Neural cell (in vitro differentiated cells): ENCODE measurements at regions not wholly inside any gene's neighbourhood (a gene's known extent, or its start where the extent isn't known, plus 50 kb on each side); places are given as distances from the start of the nearest gene placed in this dataset.

ENCODE experiments used
- H2AFZ ChIP-seq: fragments of 200-600, 300-800 bp; sonication (generic), shearing (Covaris generic); 2 replicates; pipeline ENCODE4 v1.6.0; 2014; ENCODE audit warnings: low read depth, mild to moderate bottlenecking, antibody characterized with exemption, low read length, moderate library complexity
- H3F3A ChIP-seq: fragments of 200-600 bp; shearing (Covaris generic); 2 replicates; pipeline ENCODE4 v1.6.1; 2016; ENCODE audit warnings: mild to moderate bottlenecking, moderate library complexity, mixed read lengths, antibody characterized with exemption, low read length; ENCODE audit not compliant: insufficient read depth, poor library complexity, severe bottlenecking
- H3K27ac ChIP-seq: fragments of 200-600, 300-800 bp; sonication (generic), shearing (Covaris generic); 2 replicates; pipeline ENCODE4 v1.5.1; 2014; ENCODE audit warnings: mild to moderate bottlenecking, low read length, moderate library complexity
- H3K27me3 ChIP-seq: fragments of 300-800, 200-600 bp; sonication (generic), shearing (Covaris generic); 2 replicates; pipeline ENCODE4 v1.6.0; 2014; ENCODE audit warnings: mild to moderate bottlenecking, low read depth, low read length, moderate library complexity; ENCODE audit not compliant: insufficient read depth
- H3K36me3 ChIP-seq: fragments of 300-800, 200-600 bp; sonication (generic), shearing (Covaris generic); 2 replicates; pipeline ENCODE4 v1.5.1; 2014; ENCODE audit warnings: mild to moderate bottlenecking, antibody characterized with exemption, low read length, moderate library complexity; ENCODE audit not compliant: insufficient read depth
- H3K4me2 ChIP-seq: fragments of 300-800, 200-600 bp; sonication (generic), shearing (Covaris generic); 2 replicates; pipeline ENCODE4 v1.6.0; 2014; ENCODE audit warnings: mild to moderate bottlenecking, low read length
- H3K4me3 ChIP-seq: fragments of 300-800, 200-600 bp; sonication (generic), shearing (Covaris generic); 2 replicates; pipeline ENCODE4 v1.5.1; 2014; ENCODE audit warnings: mild to moderate bottlenecking, low read length, moderate library complexity
- H3K79me2 ChIP-seq: fragments of 200-600 bp; shearing (Covaris generic); replicated peaks from 2 replicates; pipeline ENCODE4 v1.6.0; 2014; ENCODE audit warnings: mild to moderate bottlenecking, low read length, moderate library complexity; ENCODE audit not compliant: insufficient read depth
- H3K9ac ChIP-seq: fragments of 300-800, 200-600 bp; sonication (generic), shearing (Covaris generic); 2 replicates; pipeline ENCODE4 v1.6.1; 2016; ENCODE audit warnings: mild to moderate bottlenecking, low read length, mixed read lengths
- H3K9me2 ChIP-seq: fragments of 200-600 bp; shearing (Covaris generic); 2 replicates; pipeline ENCODE4 v1.6.1; 2016; ENCODE audit warnings: mild to moderate bottlenecking, low read length, mixed read lengths; ENCODE audit not compliant: insufficient read depth
- H3K9me3 ChIP-seq: fragments of 200-600, 300-800 bp; sonication (generic), shearing (Covaris generic); 2 replicates; pipeline ENCODE4 v1.6.1; 2016; ENCODE audit warnings: mild to moderate bottlenecking, mixed run types, low read length, moderate library complexity, mixed read lengths
- H4K20me1 ChIP-seq: fragments of 200-600 bp; shearing (Covaris generic); 2 replicates; pipeline ENCODE4 v1.6.1; 2016; ENCODE audit warnings: mild to moderate bottlenecking, mixed run types; ENCODE audit not compliant: insufficient read depth
- EP300 ChIP-seq: fragments of 450-650 bp; conservative IDR thresholded peaks from 2 replicates; pipeline ENCODE4 v1.6.1; 2014; ENCODE audit warnings: antibody characterized with exemption, mild to moderate bottlenecking, moderate library complexity; ENCODE audit not compliant: poor library complexity, severe bottlenecking
- EZH2 ChIP-seq: fragments of 200-600, 300-800 bp; shearing (Covaris generic), sonication (generic); IDR thresholded peaks from 2 replicates; pipeline ENCODE4 v1.6.1; 2014; ENCODE audit warnings: antibody characterized with exemption, low read length, borderline replicate concordance, mild to moderate bottlenecking; ENCODE audit not compliant: insufficient read depth, poor library complexity, severe bottlenecking
- POLR2AphosphoS5 ChIP-seq: IDR thresholded peaks from 2 replicates; pipeline ENCODE4 v1.6.1; 2012
- SMC3 ChIP-seq: fragments of 450-650 bp; conservative IDR thresholded peaks from 2 replicates; pipeline ENCODE4 v1.6.1; 2014; ENCODE audit warnings: antibody characterized with exemption, mild to moderate bottlenecking, moderate library complexity; ENCODE audit not compliant: poor library complexity
- TAF1 ChIP-seq: IDR thresholded peaks from 2 replicates; pipeline ENCODE4 v1.6.1; 2012; ENCODE audit warnings: low read depth
- TF ChIP-seq, protein P1 (sequence below): IDR thresholded peaks from 2 replicates; pipeline ENCODE4 v1.6.1; 2012; ENCODE audit warnings: borderline replicate concordance
- TF ChIP-seq, protein P2 (sequence below): fragments of 450-650 bp; IDR thresholded peaks from 2 replicates; pipeline ENCODE4 v1.5.1; 2014; ENCODE audit warnings: antibody characterized with exemption, mild to moderate bottlenecking, moderate library complexity; ENCODE audit not compliant: poor library complexity, severe bottlenecking

DNA sequence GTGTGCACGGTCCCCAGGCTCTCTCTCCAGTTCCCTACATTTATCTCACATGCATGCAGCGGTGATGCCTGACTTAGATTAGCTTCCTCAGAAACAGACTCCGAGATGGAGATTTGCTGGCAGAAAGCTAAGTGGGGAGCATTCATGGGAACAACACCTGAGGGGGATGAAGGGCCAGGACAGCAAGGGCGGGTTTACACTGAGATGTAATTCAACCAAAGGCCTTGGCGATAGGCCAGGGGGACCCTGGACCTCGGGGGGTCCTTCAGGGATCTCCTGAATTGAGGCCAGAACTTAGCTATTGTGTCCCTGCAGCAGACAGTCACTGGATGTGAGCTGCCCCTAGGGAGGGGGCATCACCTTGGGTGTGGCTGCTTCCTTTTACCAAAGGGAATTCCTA is 246.1 kb upstream of the CSF3R start:
- no peak overlapping the region for H3K4me3 ChIP-seq
- H3K9me3 ChIP-seq: no peaks in the 10 kb centered on the region
- H4K20me1 ChIP-seq: no peaks in the 10 kb centered on the region
- H3K27me3 ChIP-seq: no peaks in the 10 kb centered on the region
- H3K9me2 ChIP-seq: no peaks in the 10 kb centered on the region
- no peak overlapping the region for H3K4me2 ChIP-seq
- no peaks in the 10 kb centered on the region for H3K79me2 ChIP-seq
- TF ChIP-seq TAF1 (no peak), EZH2 (no peak), POLR2AphosphoS5 (no peak), EP300 (no peak), SMC3 (no peak)
- TF ChIP-seq, protein P1, sequence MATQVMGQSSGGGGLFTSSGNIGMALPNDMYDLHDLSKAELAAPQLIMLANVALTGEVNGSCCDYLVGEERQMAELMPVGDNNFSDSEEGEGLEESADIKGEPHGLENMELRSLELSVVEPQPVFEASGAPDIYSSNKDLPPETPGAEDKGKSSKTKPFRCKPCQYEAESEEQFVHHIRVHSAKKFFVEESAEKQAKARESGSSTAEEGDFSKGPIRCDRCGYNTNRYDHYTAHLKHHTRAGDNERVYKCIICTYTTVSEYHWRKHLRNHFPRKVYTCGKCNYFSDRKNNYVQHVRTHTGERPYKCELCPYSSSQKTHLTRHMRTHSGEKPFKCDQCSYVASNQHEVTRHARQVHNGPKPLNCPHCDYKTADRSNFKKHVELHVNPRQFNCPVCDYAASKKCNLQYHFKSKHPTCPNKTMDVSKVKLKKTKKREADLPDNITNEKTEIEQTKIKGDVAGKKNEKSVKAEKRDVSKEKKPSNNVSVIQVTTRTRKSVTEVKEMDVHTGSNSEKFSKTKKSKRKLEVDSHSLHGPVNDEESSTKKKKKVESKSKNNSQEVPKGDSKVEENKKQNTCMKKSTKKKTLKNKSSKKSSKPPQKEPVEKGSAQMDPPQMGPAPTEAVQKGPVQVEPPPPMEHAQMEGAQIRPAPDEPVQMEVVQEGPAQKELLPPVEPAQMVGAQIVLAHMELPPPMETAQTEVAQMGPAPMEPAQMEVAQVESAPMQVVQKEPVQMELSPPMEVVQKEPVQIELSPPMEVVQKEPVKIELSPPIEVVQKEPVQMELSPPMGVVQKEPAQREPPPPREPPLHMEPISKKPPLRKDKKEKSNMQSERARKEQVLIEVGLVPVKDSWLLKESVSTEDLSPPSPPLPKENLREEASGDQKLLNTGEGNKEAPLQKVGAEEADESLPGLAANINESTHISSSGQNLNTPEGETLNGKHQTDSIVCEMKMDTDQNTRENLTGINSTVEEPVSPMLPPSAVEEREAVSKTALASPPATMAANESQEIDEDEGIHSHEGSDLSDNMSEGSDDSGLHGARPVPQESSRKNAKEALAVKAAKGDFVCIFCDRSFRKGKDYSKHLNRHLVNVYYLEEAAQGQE: no peak
- no peak overlapping the region for H2AFZ ChIP-seq
- no peak overlapping the region for H3K9ac ChIP-seq
- no peak overlapping the region for H3K27ac ChIP-seq
- no peaks in the 10 kb centered on the region for H3F3A ChIP-seq
- no peaks in the 10 kb centered on the region for H3K36me3 ChIP-seq

DNA sequence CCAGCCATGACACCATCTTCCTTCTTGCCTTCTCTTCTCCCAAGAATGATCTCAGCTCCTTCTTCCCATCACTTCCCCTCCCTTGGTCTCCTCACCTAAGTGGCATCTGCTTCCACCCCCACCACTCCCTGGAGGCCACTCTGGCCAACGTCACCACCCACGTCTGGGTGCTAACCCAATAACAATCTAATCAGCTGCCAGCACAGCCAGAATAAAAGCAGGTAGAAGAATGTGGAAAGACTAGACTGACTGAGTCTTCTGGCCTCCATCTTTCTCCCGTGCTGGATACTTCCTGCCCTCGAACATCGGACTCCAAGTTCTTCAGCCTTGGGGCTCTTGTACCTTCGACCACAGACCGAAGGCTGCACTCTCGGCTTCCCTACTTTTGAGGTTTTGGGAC is 245.3 kb upstream of the CSF3R start:
- H4K20me1 ChIP-seq: no peaks in the 10 kb centered on the region
- TF ChIP-seq, protein P2, sequence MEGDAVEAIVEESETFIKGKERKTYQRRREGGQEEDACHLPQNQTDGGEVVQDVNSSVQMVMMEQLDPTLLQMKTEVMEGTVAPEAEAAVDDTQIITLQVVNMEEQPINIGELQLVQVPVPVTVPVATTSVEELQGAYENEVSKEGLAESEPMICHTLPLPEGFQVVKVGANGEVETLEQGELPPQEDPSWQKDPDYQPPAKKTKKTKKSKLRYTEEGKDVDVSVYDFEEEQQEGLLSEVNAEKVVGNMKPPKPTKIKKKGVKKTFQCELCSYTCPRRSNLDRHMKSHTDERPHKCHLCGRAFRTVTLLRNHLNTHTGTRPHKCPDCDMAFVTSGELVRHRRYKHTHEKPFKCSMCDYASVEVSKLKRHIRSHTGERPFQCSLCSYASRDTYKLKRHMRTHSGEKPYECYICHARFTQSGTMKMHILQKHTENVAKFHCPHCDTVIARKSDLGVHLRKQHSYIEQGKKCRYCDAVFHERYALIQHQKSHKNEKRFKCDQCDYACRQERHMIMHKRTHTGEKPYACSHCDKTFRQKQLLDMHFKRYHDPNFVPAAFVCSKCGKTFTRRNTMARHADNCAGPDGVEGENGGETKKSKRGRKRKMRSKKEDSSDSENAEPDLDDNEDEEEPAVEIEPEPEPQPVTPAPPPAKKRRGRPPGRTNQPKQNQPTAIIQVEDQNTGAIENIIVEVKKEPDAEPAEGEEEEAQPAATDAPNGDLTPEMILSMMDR: no peak
- no peak overlapping the region for H2AFZ ChIP-seq
- no peak overlapping the region for H3K4me2 ChIP-seq
- H3K27ac ChIP-seq: no peak overlapping the region
- H3K9ac ChIP-seq: no peak overlapping the region
- no peaks in the 10 kb centered on the region for H3K79me2 ChIP-seq
- H3K9me3 ChIP-seq: no peaks in the 10 kb centered on the region
- no peak overlapping the region for H3K4me3 ChIP-seq
- no peaks in the 10 kb centered on the region for H3F3A ChIP-seq
- H3K27me3 ChIP-seq: no peaks in the 10 kb centered on the region
- no peaks in the 10 kb centered on the region for H3K36me3 ChIP-seq
- H3K9me2 ChIP-seq: no peaks in the 10 kb centered on the region

DNA sequence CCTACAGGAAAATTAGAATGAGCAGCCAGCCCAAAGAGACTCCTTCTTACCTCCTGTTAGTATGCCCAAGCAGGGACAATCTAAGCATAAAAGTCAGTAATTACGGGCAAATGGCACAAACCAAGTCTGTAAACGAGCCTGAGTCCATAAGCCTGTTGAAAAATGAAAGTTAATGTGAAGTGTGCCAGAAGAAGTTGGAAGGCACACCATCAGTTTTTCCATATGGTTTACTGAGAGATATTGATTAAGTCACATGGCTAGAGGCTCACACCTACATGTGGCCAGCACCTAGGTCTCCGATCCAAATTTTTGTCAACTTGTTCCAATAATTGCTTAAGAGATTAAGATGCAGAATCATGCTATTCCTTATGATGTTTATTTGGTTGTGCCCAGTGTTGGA is 242.4 kb upstream of the CSF3R start:
- H3F3A ChIP-seq: no peaks in the 10 kb centered on the region
- H4K20me1 ChIP-seq: no peaks in the 10 kb centered on the region
- no peak overlapping the region for H2AFZ ChIP-seq

More for the DNA sequence above, 242.4 kb upstream of the CSF3R start:
- TF ChIP-seq, protein P2: no peak
- TF ChIP-seq EP300: no peak
- TF ChIP-seq EZH2: no peak
- H3K9me2 ChIP-seq: no peaks in the 10 kb centered on the region
- no peaks in the 10 kb centered on the region for H3K27me3 ChIP-seq
- no peaks in the 10 kb centered on the region for H3K9me3 ChIP-seq
- H3K79me2 ChIP-seq: no peaks in the 10 kb centered on the region
- no peak overlapping the region for H3K4me3 ChIP-seq
- no peak overlapping the region for H3K9ac ChIP-seq
- H3K4me2 ChIP-seq: no peak overlapping the region
- H3K36me3 ChIP-seq: no peaks in the 10 kb centered on the region
- H3K27ac ChIP-seq: no peak overlapping the region
